Panc1 (cell line): ENCODE measurements at regions not wholly inside any gene's neighbourhood (a gene's known extent, or its start where the extent isn't known, plus 50 kb on each side); places are given as distances from the start of the nearest gene placed in this dataset.

Source experiments
- ATAC-seq: fragments of 200-7000 bp; cut with Tn5 transposase; 2 replicates; pipeline ENCODE4 v1.9.1; 2020; ENCODE audit warnings: mild to moderate bottlenecking, moderate library complexity
- BruUV-seq: library from RNA; stranded (reverse); fragments of 400-500 nt; replicated peaks from 2 replicates; lab custom pipeline; 2021; lab: Mats Ljungman, UMichigan
- CTCF ChIA-PET: fragments of 300-600 bp; sonication (Branson Sonifier 250); formaldehyde crosslinking; loops from one replicate; lab custom pipeline; 2022; ENCODE audit warnings: antibody characterized with exemption; lab: Charles Lee
- POLR2A ChIA-PET: fragments of 300-600 bp; sonication (Branson Sonifier 250); formaldehyde crosslinking; loops from one replicate; lab custom pipeline; 2022; ENCODE audit warnings: antibody characterized with exemption; lab: Charles Lee
- DNase-seq: peaks from one replicate; pipeline ENCODE4 v3.0.0-alpha.2; 2010; ENCODE audit warnings: low read depth, low spot score
- H3K27ac ChIP-seq: 2 replicates; pipeline ENCODE4 v1.5.1; 2011; ENCODE audit warnings: mild to moderate bottlenecking, low read length, inconsistent platforms
- H3K27me3 ChIP-seq: fragments of 200-500 bp; sonication (Bioruptor generic); 2 replicates; pipeline ENCODE4 v1.6.0; 2014; ENCODE audit warnings: low read length, inconsistent platforms; ENCODE audit not compliant: control insufficient read depth, insufficient read depth
- H3K36me3 ChIP-seq: fragments of 200-500 bp; sonication (Bioruptor generic); 2 replicates; pipeline ENCODE4 v1.5.1; 2014; ENCODE audit warnings: inconsistent platforms, mild to moderate bottlenecking, low read length, moderate library complexity; ENCODE audit not compliant: control insufficient read depth, insufficient read depth
- H3K4me1 ChIP-seq: 2 replicates; pipeline ENCODE4 v1.5.1; 2011; ENCODE audit warnings: inconsistent platforms, mild to moderate bottlenecking, low read length, moderate library complexity; ENCODE audit not compliant: control insufficient read depth, insufficient read depth
- H3K4me3 ChIP-seq, 2 experiments: 2 replicates each; pipeline ENCODE4 v1.5.1; 2011 to 2012; ENCODE audit warnings: low read depth in 2 of 2, low read length in 2 of 2, mild to moderate bottlenecking in 2 of 2, inconsistent platforms in 1 of 2, moderate library complexity in 1 of 2
- H3K9me3 ChIP-seq: fragments of 200-500 bp; sonication (Bioruptor generic); 2 replicates; pipeline ENCODE4 v1.5.1; 2014; ENCODE audit warnings: low read depth, mild to moderate bottlenecking, inconsistent platforms, low read length, moderate library complexity; ENCODE audit not compliant: control insufficient read depth, insufficient read depth
- CTCF ChIP-seq: fragments of 450-650 bp; IDR thresholded peaks from 2 replicates; pipeline ENCODE4 v1.5.1; 2017; ENCODE audit warnings: mild to moderate bottlenecking
- POLR2AphosphoS5 ChIP-seq: IDR thresholded peaks from 2 replicates; pipeline ENCODE4 v1.6.1; 2012; ENCODE audit warnings: mild to moderate bottlenecking, low read depth, low read length, moderate library complexity
- REST ChIP-seq, 2 experiments: IDR thresholded peaks; 2 replicates each; pipeline ENCODE4 v1.6.1; 2011 to 2012; ENCODE audit warnings: low read depth in 2 of 2, control low read depth in 1 of 2, low read length in 1 of 2, mild to moderate bottlenecking in 1 of 2, moderate library complexity in 1 of 2; ENCODE audit not compliant: insufficient read depth in 1 of 2
- SIN3A ChIP-seq: IDR thresholded peaks from 2 replicates; pipeline ENCODE4 v1.6.1; 2012; ENCODE audit warnings: low read depth, mild to moderate bottlenecking, low read length, moderate library complexity, borderline replicate concordance; ENCODE audit not compliant: insufficient read depth
- TCF7L2 ChIP-seq: IDR thresholded peaks from 2 replicates; pipeline ENCODE4 v1.6.1; 2011; ENCODE audit warnings: mild to moderate bottlenecking, low read depth, low read length, inconsistent platforms
- in situ Hi-C: cut with HindIII; loops from 2 replicates; pipeline ENCODE4 v1.10.0; 2016; ENCODE audit warnings: low sequenced_read_pairs, low pct_unique_long_range_greater_than_20kb
- intact Hi-C: fragments of 100-400 bp; cut with micrococcal nuclease; formaldehyde crosslinking; loops from one replicate; pipeline ENCODE4 v1.10.0; 2022; ENCODE audit not compliant: unreplicated experiment

GRCh38 chr19:30082168-30082567 lies 140.1 kb downstream of the URI1 start:
- intact Hi-C loops = no loop called here
- CTCF ChIA-PET = no interaction called here

GRCh38 chr19:30082611-30083010 lies 140.6 kb downstream of the URI1 start:
- BruUV-seq = no TSS peak
- TF ChIP-seq SIN3A (no peak), CTCF (no peak), REST (IDR thresholded peaks at IDR 0.05; ENCODE audit: insufficient read depth in 1 of 2, low read depth in 2 of 2, low read length in 1 of 2) (no peak), TCF7L2 (no peak), POLR2AphosphoS5 (no peak)
- in situ Hi-C loops = no loop called here
- Histone ChIP-seq H3K4me3 (no peak overlapping the region), H3K36me3 (no peaks in the 10 kb centered on the region), H3K4me1 (no peaks in the 10 kb centered on the region), H3K9me3 (no peaks in the 10 kb centered on the region), H3K27me3 (peaks cover 11% of the 10 kb centered on the region), H3K27ac (no peak overlapping the region)
- DNase-seq (no peak), ATAC-seq (peak; percentile 35; the same call in 1 of the 2 replicates)
- CTCF ChIA-PET = no interaction called here
- intact Hi-C loops = no loop called here
- POLR2A ChIA-PET = no interaction called here

More at GRCh38 chr19:30082168-30082567, 140.1 kb downstream of the URI1 start:
- DNase-seq = no peak
- H3K27ac ChIP-seq = no peak overlapping the region
- H3K9me3 ChIP-seq = no peaks in the 10 kb centered on the region
- no peaks in the 10 kb centered on the region for H3K36me3 ChIP-seq
- POLR2A ChIA-PET = no interaction called here
- no peak for ATAC-seq
- no TSS peak for BruUV-seq
- H3K4me3 ChIP-seq = no peak overlapping the region
- in situ Hi-C loops = no loop called here
- TF ChIP-seq REST (IDR thresholded peaks at IDR 0.05; ENCODE audit: insufficient read depth in 1 of 2, low read depth in 2 of 2, low read length in 1 of 2) (no peak), TCF7L2 (no peak), CTCF (no peak), SIN3A (no peak), POLR2AphosphoS5 (no peak)
- no peaks in the 10 kb centered on the region for H3K4me1 ChIP-seq
- H3K27me3 ChIP-seq = peaks cover 11% of the 10 kb centered on the region
